Stimulated activated memory B cell treated with anti-CD40 and anti-IgM and Interleukin-4, amounts not matched to agents 10 μg/mL and 1 μg/mL and 100 μg/mL, for 72 hours (primary cell): ENCODE measurements at regions not wholly inside any gene's neighbourhood (a gene's known extent, or its start where the extent isn't known, plus 50 kb on each side); places are given as distances from the start of the nearest gene placed in this dataset.
"Not testable (repeated sequence)": the region's sequence is repeated elsewhere in the genome, so short reads cannot be mapped to it uniquely, and the experiment has no call there.

Experiments
- ATAC-seq: fragments of 150-1000 bp; cut with Tn5 transposase; 2 replicates; pipeline ENCODE4 v1.10.0; 2021
- H3K27ac Mint-ChIP-seq: one replicate; pipeline ENCODE4 v1.8.0; 2022; ENCODE audit warnings: mild to moderate bottlenecking, mixed read lengths
- H3K27me3 Mint-ChIP-seq: one replicate; pipeline ENCODE4 v1.8.0; 2022; ENCODE audit warnings: mixed read lengths
- H3K36me3 Mint-ChIP-seq: one replicate; pipeline ENCODE4 v1.8.0; 2022; ENCODE audit warnings: mixed read lengths
- H3K4me1 Mint-ChIP-seq: one replicate; pipeline ENCODE4 v1.8.0; 2022; ENCODE audit warnings: mixed read lengths
- H3K4me3 Mint-ChIP-seq: one replicate; pipeline ENCODE4 v1.8.0; 2022; ENCODE audit warnings: mild to moderate bottlenecking, moderate library complexity, mixed read lengths
- H3K9me3 Mint-ChIP-seq: one replicate; pipeline ENCODE4 v1.8.0; 2022; ENCODE audit warnings: mixed read lengths

- H3K9me3 Mint-ChIP-seq: peaks cover 2% of the 10 kb centered on the region
- ATAC-seq: no peak
- no peak overlapping the region for H3K27ac Mint-ChIP-seq
- H3K4me3 Mint-ChIP-seq: no peak overlapping the region
- no peaks in the 10 kb centered on the region for H3K4me1 Mint-ChIP-seq
- no peaks in the 10 kb centered on the region for H3K27me3 Mint-ChIP-seq
- H3K36me3 Mint-ChIP-seq: no peaks in the 10 kb centered on the region
Measured at GRCh38 chr3:6491768-6492167, 369.1 kb upstream of the GRM7 start.

- H3K4me3 Mint-ChIP-seq: no peak overlapping the region
- no peaks in the 10 kb centered on the region for H3K27me3 Mint-ChIP-seq
- no peak overlapping the region for H3K27ac Mint-ChIP-seq
- no peaks in the 10 kb centered on the region for H3K4me1 Mint-ChIP-seq
- H3K9me3 Mint-ChIP-seq: peaks cover 2% of the 10 kb centered on the region
- no peaks in the 10 kb centered on the region for H3K36me3 Mint-ChIP-seq
- ATAC-seq: no peak
Measured at GRCh38 chr3:6492306-6492705, 368.6 kb upstream of the GRM7 start.

DNA sequence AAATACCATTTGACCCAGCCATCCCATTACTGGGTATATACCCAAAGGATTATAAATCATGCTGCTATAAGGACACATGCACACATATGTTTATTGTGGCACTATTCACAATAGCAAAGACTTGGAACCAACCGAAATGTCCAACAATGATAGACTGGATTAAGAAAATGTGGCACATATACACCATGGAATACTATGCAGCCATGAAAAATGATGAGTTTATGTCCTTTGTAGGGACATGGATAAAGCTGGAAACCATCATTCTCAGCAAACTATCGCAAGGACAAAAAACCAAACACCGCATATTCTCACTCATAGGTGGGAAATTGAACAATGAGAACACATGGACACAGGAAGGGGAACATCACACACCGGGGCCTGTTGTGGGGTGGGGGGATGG is 362.0 kb upstream of the GRM7 start:
- ATAC-seq, H3K27me3 Mint-ChIP-seq, H3K4me1 Mint-ChIP-seq, H3K4me3 Mint-ChIP-seq, H3K36me3 Mint-ChIP-seq, H3K9me3 Mint-ChIP-seq, H3K27ac Mint-ChIP-seq: not testable (repeated sequence)

DNA sequence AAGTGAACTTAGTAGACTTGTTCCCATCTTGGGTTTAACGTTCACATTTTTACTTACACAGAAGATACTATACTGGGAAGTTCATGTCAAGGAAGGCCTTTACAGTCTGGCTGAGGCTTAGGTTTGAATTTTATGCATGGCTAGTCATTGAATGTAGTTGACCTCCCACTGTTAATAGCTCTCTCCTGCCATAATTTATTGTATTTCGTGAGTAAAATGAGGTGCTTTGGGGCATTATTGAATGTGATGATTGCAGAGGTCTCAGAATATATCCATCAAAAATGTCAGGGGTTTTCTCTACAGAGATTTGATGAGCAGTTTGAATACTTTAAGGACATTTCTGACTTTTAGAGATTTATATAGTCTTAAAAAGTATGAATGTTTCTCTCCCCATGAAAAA is 356.6 kb upstream of the GRM7 start:
- Mint-ChIP-seq H3K4me3 (no peak overlapping the region), H3K27me3 (no peaks in the 10 kb centered on the region), H3K9me3 (peaks cover 5% of the 10 kb centered on the region), H3K4me1 (no peaks in the 10 kb centered on the region), H3K36me3 (no peaks in the 10 kb centered on the region), H3K27ac (no peak overlapping the region)
- ATAC-seq: no peak

GRCh38 chr3:6504834-6505233 is 356.1 kb upstream of the GRM7 start:
- no peak overlapping the region for H3K4me3 Mint-ChIP-seq
- H3K27ac Mint-ChIP-seq: no peak overlapping the region
- no peak for ATAC-seq
- H3K9me3 Mint-ChIP-seq: peaks cover 5% of the 10 kb centered on the region
- no peaks in the 10 kb centered on the region for H3K27me3 Mint-ChIP-seq
- no peaks in the 10 kb centered on the region for H3K36me3 Mint-ChIP-seq
- H3K4me1 Mint-ChIP-seq: no peaks in the 10 kb centered on the region

- Mint-ChIP-seq H3K9me3 (peaks cover 3% of the 10 kb centered on the region), H3K36me3 (no peaks in the 10 kb centered on the region), H3K27ac (no peak overlapping the region), H3K4me3 (no peak overlapping the region), H3K4me1 (no peaks in the 10 kb centered on the region), H3K27me3 (no peaks in the 10 kb centered on the region)
- no peak for ATAC-seq
Measured at GRCh38 chr3:6508410-6508759, 352.5 kb upstream of the GRM7 start.

DNA sequence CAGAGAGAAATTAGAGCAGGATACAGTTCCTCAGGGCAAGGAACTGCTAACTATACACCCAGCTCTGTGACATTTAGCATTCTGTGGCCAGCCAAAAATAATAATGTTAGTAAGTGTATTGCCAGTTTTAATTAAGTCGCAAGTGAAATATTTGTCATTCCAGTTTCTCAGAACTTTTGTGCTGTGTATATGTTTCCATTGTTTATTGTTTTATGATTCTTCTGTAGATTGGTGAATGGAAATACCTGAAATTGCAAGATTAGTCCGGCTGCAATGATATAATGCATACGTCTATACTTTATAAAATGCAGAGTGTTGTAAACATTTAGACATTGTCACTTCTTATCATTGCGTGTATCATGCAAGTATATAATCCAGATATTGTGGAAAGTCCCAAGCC is 351.3 kb upstream of the GRM7 start:
- H3K36me3 Mint-ChIP-seq: no peaks in the 10 kb centered on the region
- peaks cover 3% of the 10 kb centered on the region for H3K9me3 Mint-ChIP-seq
- no peak for ATAC-seq
- no peaks in the 10 kb centered on the region for H3K4me1 Mint-ChIP-seq
- no peak overlapping the region for H3K27ac Mint-ChIP-seq
- no peak overlapping the region for H3K4me3 Mint-ChIP-seq
- no peaks in the 10 kb centered on the region for H3K27me3 Mint-ChIP-seq

- ATAC-seq: no peak
- Mint-ChIP-seq H3K27ac (no peak overlapping the region), H3K4me1 (no peaks in the 10 kb centered on the region), H3K36me3 (no peaks in the 10 kb centered on the region), H3K4me3 (no peak overlapping the region), H3K9me3 (peaks cover 3% of the 10 kb centered on the region), H3K27me3 (no peaks in the 10 kb centered on the region)
Measured at GRCh38 chr3:6510713-6511112, 350.2 kb upstream of the GRM7 start.

GRCh38 chr3:6512172-6512800 is 348.6 kb upstream of the GRM7 start:
- no peaks in the 10 kb centered on the region for H3K36me3 Mint-ChIP-seq
- no peaks in the 10 kb centered on the region for H3K4me1 Mint-ChIP-seq
- peak; percentile 53 for ATAC-seq
- peaks cover 3% of the 10 kb centered on the region for H3K9me3 Mint-ChIP-seq
- H3K27me3 Mint-ChIP-seq: no peaks in the 10 kb centered on the region
- H3K27ac Mint-ChIP-seq: no peak overlapping the region
- no peak overlapping the region for H3K4me3 Mint-ChIP-seq

- Mint-ChIP-seq H3K36me3 (no peaks in the 10 kb centered on the region), H3K4me1 (no peaks in the 10 kb centered on the region), H3K27me3 (no peaks in the 10 kb centered on the region), H3K4me3 (no peak overlapping the region), H3K27ac (no peak overlapping the region), H3K9me3 (no peaks in the 10 kb centered on the region)
- ATAC-seq: no peak
Measured at GRCh38 chr3:6516143-6516542, 344.8 kb upstream of the GRM7 start.

- Mint-ChIP-seq H3K4me1 (no peaks in the 10 kb centered on the region), H3K36me3 (no peaks in the 10 kb centered on the region), H3K27ac (no peak overlapping the region), H3K27me3 (no peaks in the 10 kb centered on the region), H3K4me3 (no peak overlapping the region), H3K9me3 (no peaks in the 10 kb centered on the region)
- ATAC-seq: no peak
Measured at GRCh38 chr3:6516694-6517093, 344.2 kb upstream of the GRM7 start.

DNA sequence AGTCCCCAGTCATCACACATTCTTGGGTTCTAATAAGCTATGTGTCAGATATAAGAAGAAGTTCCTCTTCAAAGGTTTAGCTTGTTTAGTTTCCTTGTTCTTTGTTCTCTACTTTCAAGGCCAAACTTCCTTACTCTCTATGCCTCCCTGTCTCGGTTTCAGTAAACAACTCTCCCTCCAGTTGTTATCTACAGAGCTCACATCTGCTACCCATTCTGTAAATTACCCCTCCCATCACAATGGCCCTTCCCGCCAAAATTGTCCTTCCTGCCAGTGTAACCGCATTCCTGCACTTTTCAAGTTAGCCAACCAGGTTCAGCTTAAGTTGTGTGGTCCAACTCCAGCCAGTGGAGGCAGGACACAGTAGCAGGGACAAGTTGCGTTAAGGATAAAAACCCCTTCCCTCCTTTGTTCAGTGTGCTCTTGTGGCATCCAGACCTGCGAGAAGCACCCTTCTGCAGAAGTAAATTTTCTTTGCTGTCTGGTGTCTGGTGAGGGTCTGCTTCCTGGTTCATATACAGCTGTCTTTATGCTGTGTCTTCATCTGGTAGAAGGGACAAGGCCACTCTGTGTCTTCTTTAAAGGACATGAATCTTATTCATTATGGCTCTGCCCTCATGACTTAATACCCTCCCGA is 342.1 kb upstream of the GRM7 start:
- Mint-ChIP-seq H3K4me1 (no peaks in the 10 kb centered on the region), H3K9me3 (no peaks in the 10 kb centered on the region), H3K36me3 (no peaks in the 10 kb centered on the region), H3K4me3 (no peak overlapping the region), H3K27ac (no peak overlapping the region), H3K27me3 (no peaks in the 10 kb centered on the region)
- no peak for ATAC-seq

DNA sequence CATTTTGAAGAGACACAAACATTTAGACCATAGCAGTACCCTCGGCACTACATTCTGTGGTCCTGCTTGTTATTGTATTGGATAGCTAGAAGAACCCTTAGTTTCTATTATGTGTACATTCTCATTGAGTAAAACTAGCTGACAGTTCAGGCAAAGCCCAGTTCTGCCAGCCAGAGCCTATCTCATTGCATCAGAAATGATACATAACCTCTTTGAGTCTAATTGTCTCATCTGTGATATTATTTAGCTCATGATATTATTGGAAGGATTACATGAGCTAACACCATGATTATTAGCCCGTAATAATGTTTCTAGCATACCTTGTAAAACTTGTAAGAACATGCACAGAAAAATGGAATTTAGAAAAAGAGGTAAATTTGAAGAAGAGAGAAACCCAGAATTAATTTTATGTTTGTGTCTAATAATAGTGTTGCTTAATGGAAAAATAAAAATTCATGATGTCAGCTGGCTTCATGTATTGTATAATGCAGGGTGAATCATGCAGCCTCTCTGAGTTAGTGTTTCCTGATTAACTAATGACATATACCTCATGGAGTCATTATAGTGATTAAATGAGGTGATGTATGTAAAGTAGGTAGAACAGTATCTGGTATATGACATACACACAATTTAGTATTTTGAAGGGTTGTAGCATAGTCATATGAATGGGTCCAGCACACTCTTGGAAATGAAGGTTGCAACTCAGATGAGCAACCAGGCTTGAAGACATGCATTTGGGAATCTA is 339.4 kb upstream of the GRM7 start:
- no peak overlapping the region for H3K4me3 Mint-ChIP-seq
- ATAC-seq: no peak
- H3K9me3 Mint-ChIP-seq: no peaks in the 10 kb centered on the region
- H3K27ac Mint-ChIP-seq: no peak overlapping the region
- H3K27me3 Mint-ChIP-seq: no peaks in the 10 kb centered on the region
- no peaks in the 10 kb centered on the region for H3K36me3 Mint-ChIP-seq
- no peaks in the 10 kb centered on the region for H3K4me1 Mint-ChIP-seq

GRCh38 chr3:6522191-6522590 is 338.7 kb upstream of the GRM7 start:
- no peaks in the 10 kb centered on the region for H3K27me3 Mint-ChIP-seq
- H3K9me3 Mint-ChIP-seq: no peaks in the 10 kb centered on the region
- no peaks in the 10 kb centered on the region for H3K4me1 Mint-ChIP-seq
- no peak for ATAC-seq
- H3K27ac Mint-ChIP-seq: no peak overlapping the region
- no peaks in the 10 kb centered on the region for H3K36me3 Mint-ChIP-seq
- H3K4me3 Mint-ChIP-seq: no peak overlapping the region

DNA sequence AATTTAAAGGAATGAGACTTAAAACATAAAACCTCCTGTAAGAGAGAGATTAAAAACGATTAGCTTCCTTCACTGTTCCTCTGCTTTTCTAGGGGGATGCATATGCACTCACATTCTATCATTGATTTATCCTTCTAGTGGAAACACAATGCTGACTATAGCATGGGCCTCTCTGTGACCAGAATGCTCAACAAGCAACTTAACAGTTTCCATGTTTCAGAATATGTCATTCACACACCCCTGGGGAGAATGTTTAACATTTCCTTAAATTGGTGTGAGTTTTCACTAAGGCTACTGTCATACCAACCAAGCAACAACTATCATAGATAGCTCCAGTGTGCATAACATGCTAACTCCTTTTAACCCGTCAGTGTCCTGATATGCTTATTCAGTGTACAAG is 337.9 kb upstream of the GRM7 start:
- Mint-ChIP-seq H3K27me3 (no peaks in the 10 kb centered on the region), H3K27ac (no peak overlapping the region), H3K4me1 (no peaks in the 10 kb centered on the region)

DNA sequence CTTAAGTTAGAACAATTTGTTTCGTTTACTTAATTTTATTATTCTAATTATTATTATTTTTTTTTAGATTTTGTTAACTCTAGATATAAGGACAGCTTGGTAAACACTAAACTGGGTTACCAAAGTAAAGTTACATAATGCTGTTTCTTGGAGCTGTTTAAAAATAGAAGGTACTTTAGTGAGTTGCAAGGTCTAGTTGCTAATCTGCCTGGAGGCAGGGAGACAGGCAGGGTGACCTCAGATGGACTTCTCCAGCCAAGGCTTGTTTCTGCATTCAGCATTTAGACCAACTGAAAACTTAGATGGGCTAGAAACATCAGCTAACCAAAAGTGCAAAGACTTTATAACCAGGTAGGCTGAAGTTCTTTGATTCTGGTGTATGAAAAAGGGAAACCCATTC is 336.4 kb upstream of the GRM7 start:
- H3K27ac Mint-ChIP-seq: no peak overlapping the region

More for the DNA sequence above, 337.9 kb upstream of the GRM7 start:
- ATAC-seq: no peak
- H3K4me3 Mint-ChIP-seq: no peak overlapping the region
- H3K9me3 Mint-ChIP-seq: no peaks in the 10 kb centered on the region
- H3K36me3 Mint-ChIP-seq: no peaks in the 10 kb centered on the region

More for the DNA sequence above, 336.4 kb upstream of the GRM7 start:
- Mint-ChIP-seq H3K9me3 (no peaks in the 10 kb centered on the region), H3K27me3 (no peaks in the 10 kb centered on the region), H3K36me3 (no peaks in the 10 kb centered on the region), H3K4me3 (no peak overlapping the region), H3K4me1 (no peaks in the 10 kb centered on the region)
- ATAC-seq: no peak
